HL-60 (cell line): ENCODE measurements at regions not wholly inside any gene's neighbourhood (a gene's known extent, or its start where the extent isn't known, plus 50 kb on each side); places are given as distances from the start of the nearest gene placed in this dataset.

Experiments
- DNase-seq, 2 experiments: peaks; one replicate each; pipeline ENCODE4 v3.0.0-alpha.2; 2010 to 2020; ENCODE audit warnings: low read depth in 1 of 2, low spot score in 1 of 2
- H3K27ac ChIP-seq: fragments of 250-450 bp; sonication (Bioruptor Pico); replicated peaks from 2 replicates; pipeline ENCODE4 v1.5.1; 2020; ENCODE audit warnings: mild to moderate bottlenecking, moderate library complexity
- H3K27me3 ChIP-seq: fragments of 250-450 bp; sonication (Bioruptor Pico); 2 replicates; pipeline ENCODE4 v1.5.1; 2021; ENCODE audit warnings: mild to moderate bottlenecking, moderate library complexity; ENCODE audit not compliant: insufficient read depth, poor library complexity, severe bottlenecking
- H3K4me3 ChIP-seq: replicated peaks from 2 replicates; pipeline ENCODE4 v1.5.1; 2011; ENCODE audit warnings: mild to moderate bottlenecking, control low read depth, low read length; ENCODE audit not compliant: insufficient read depth
- GABPA ChIP-seq: IDR thresholded peaks from 2 replicates; pipeline ENCODE4 v1.6.1; 2012; ENCODE audit warnings: low read depth
- POLR2AphosphoS5 ChIP-seq: IDR thresholded peaks from 2 replicates; pipeline ENCODE4 v1.6.1; 2012; ENCODE audit warnings: low read depth
- SPI1 ChIP-seq: IDR thresholded peaks from 2 replicates; pipeline ENCODE4 v1.6.1; 2012; ENCODE audit warnings: low read depth, mild to moderate bottlenecking, borderline replicate concordance
- TF ChIP-seq, protein P1 (sequence below): IDR thresholded peaks from one replicate; pipeline ENCODE4 v1.5.1; 2011; ENCODE audit warnings: low read length, control low read depth, inconsistent platforms; ENCODE audit not compliant: insufficient read depth
- TF ChIP-seq, protein P2 (sequence below): IDR thresholded peaks from 2 replicates; pipeline ENCODE4 v1.6.1; 2012; ENCODE audit warnings: low read depth; ENCODE audit not compliant: insufficient replicate concordance

DNA sequence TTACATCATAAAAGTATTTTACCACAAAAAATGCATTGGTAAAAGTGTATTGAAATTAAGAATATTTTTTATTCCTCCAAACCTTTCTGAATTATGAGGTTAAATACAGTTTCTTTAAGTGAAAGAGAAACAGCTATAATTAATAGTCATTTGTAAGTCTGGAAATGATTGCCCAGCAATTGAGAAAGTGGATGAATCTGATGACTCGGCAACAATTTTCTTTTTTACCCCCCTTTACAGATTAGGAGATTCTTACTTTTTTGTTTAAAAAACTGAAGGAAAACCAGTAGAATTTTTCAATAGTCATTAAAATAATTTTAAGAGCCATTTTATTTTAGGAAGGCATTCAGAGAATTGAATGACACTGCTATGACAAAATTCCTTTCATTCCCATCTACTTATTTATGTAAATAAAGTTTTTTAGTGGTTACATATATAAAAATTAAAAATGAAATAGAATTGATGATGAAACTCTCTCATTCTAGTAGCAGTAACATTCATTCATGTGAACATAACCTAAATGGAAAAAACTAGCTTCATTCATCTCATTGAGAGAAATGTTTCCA is 134.1 kb upstream of the PRNP start:
- Histone ChIP-seq H3K27ac (no peak overlapping the region), H3K27me3 (no peaks in the 10 kb centered on the region), H3K4me3 (no peak overlapping the region)
- DNase-seq = no peak
- TF ChIP-seq SPI1 = no peak
- no peak for TF ChIP-seq GABPA
- no peak for TF ChIP-seq POLR2AphosphoS5
- TF ChIP-seq, protein P1, sequence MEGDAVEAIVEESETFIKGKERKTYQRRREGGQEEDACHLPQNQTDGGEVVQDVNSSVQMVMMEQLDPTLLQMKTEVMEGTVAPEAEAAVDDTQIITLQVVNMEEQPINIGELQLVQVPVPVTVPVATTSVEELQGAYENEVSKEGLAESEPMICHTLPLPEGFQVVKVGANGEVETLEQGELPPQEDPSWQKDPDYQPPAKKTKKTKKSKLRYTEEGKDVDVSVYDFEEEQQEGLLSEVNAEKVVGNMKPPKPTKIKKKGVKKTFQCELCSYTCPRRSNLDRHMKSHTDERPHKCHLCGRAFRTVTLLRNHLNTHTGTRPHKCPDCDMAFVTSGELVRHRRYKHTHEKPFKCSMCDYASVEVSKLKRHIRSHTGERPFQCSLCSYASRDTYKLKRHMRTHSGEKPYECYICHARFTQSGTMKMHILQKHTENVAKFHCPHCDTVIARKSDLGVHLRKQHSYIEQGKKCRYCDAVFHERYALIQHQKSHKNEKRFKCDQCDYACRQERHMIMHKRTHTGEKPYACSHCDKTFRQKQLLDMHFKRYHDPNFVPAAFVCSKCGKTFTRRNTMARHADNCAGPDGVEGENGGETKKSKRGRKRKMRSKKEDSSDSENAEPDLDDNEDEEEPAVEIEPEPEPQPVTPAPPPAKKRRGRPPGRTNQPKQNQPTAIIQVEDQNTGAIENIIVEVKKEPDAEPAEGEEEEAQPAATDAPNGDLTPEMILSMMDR = no peak
- TF ChIP-seq, protein P2, sequence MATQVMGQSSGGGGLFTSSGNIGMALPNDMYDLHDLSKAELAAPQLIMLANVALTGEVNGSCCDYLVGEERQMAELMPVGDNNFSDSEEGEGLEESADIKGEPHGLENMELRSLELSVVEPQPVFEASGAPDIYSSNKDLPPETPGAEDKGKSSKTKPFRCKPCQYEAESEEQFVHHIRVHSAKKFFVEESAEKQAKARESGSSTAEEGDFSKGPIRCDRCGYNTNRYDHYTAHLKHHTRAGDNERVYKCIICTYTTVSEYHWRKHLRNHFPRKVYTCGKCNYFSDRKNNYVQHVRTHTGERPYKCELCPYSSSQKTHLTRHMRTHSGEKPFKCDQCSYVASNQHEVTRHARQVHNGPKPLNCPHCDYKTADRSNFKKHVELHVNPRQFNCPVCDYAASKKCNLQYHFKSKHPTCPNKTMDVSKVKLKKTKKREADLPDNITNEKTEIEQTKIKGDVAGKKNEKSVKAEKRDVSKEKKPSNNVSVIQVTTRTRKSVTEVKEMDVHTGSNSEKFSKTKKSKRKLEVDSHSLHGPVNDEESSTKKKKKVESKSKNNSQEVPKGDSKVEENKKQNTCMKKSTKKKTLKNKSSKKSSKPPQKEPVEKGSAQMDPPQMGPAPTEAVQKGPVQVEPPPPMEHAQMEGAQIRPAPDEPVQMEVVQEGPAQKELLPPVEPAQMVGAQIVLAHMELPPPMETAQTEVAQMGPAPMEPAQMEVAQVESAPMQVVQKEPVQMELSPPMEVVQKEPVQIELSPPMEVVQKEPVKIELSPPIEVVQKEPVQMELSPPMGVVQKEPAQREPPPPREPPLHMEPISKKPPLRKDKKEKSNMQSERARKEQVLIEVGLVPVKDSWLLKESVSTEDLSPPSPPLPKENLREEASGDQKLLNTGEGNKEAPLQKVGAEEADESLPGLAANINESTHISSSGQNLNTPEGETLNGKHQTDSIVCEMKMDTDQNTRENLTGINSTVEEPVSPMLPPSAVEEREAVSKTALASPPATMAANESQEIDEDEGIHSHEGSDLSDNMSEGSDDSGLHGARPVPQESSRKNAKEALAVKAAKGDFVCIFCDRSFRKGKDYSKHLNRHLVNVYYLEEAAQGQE = no peak

DNA sequence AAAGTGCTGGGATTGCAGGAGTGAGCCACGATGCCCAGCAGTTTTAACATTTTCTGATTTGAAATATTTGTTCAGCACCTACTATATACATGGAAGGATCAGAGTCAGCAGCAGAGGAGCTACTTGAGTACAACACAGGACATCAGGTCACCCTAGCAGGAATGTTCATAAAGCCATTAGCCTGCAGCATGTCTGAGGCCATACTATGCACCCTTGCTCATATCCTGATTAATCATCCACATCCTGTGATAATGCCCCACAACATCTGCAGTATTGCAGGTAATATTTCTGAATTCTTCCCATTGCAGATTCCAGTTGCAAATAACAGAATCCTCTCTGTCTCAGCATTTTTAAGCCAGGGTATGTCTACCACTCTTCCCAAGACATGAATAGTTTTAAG is 135.5 kb upstream of the PRNP start:
- no peak overlapping the region for H3K4me3 ChIP-seq
- H3K27ac ChIP-seq = no peak overlapping the region
- TF ChIP-seq POLR2AphosphoS5 (no peak), SPI1 (no peak), GABPA (no peak)
- TF ChIP-seq, protein P2 = no peak
- TF ChIP-seq, protein P1 = no peak
- no peak for DNase-seq
- no peaks in the 10 kb centered on the region for H3K27me3 ChIP-seq

DNA sequence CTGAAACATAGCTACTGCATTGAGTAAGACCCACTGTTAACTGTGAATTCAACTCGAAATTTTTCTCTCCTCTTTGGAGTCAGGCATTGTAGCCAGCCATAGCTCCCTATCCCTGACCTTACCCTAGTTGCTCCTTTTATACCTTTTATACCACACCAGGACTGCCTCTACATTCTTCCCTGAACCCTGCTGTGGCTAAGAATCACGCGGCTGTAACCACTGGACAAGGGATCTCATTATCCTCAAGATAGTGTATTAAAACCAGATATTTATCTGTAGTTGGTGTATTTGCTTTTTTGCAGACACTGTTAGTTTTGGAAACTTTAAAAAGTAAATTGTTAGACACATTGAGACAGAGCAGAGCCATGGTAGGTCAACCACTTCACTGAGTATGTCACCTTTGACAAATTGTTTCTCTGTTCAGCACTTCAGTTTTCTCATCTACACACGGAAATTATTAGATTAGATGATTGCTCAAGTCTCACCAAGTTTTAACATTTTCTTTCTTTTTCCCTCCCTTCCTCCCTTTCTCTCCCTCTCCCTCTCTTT is 136.5 kb upstream of the PRNP start:
- TF ChIP-seq SPI1 = no peak
- TF ChIP-seq, protein P1 = no peak
- TF ChIP-seq GABPA = no peak
- no peak for TF ChIP-seq POLR2AphosphoS5
- TF ChIP-seq, protein P2 = no peak
- DNase-seq = no peak
- H3K27ac ChIP-seq = no peak overlapping the region
- peaks cover 4% of the 10 kb centered on the region for H3K27me3 ChIP-seq
- H3K4me3 ChIP-seq = no peak overlapping the region
